Ectodermal cell (in vitro differentiated cells): ENCODE measurements at regions not wholly inside any gene's neighbourhood (a gene's known extent, or its start where the extent isn't known, plus 50 kb on each side); places are given as distances from the start of the nearest gene placed in this dataset.

Experiments
- H3K27ac ChIP-seq: 2 replicates; pipeline ENCODE4 v1.7.0; 2013; ENCODE audit warnings: mild to moderate bottlenecking, low read depth, low read length; ENCODE audit not compliant: insufficient read depth, poor library complexity, severe bottlenecking
- H3K27me3 ChIP-seq: 2 replicates; pipeline ENCODE4 v1.7.0; 2013; ENCODE audit warnings: mild to moderate bottlenecking, low read length; ENCODE audit not compliant: insufficient read depth, control insufficient read depth, poor library complexity, severe bottlenecking
- H3K36me3 ChIP-seq: one replicate; pipeline ENCODE4 v1.7.0; 2013; ENCODE audit warnings: low read length; ENCODE audit not compliant: control insufficient read depth, insufficient read depth
- H3K4me1 ChIP-seq: one replicate; pipeline ENCODE4 v1.7.0; 2013; ENCODE audit warnings: low read length; ENCODE audit not compliant: control insufficient read depth, insufficient read depth
- H3K4me3 ChIP-seq: 2 replicates; pipeline ENCODE4 v1.7.0; 2013; ENCODE audit warnings: low read depth, low read length, control low read depth; ENCODE audit not compliant: insufficient read depth
- H3K9me3 ChIP-seq: 2 replicates; pipeline ENCODE4 v1.7.0; 2013; ENCODE audit warnings: mild to moderate bottlenecking, low read length, moderate library complexity; ENCODE audit not compliant: control insufficient read depth
- WGBS, 2 experiments: methylation state at CpG; one replicate each; pipeline ENCODE4 v1.1.7; 2013; ENCODE audit warnings: missing lambda C conversion rate in 2 of 2; 5-methylcytosine and 5-hydroxymethylcytosine counted together

DNA sequence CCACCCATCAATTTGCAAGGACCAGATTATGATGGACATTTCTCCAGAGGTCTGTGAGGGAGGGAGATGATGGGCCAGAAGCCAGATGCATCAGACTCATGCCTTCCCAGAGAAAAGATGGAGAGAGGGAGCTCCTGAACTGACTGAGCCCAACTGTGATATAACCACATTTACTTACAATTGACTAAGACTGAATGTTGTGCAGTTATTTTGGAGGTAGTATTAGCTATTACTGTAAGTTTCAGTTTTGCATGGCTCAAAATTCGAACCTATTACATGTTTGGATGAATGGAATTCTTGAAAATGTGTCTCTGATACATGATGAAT lies 211.1 kb upstream of the SFSWAP start:
- H3K27ac ChIP-seq: no peak overlapping the region
- no peak overlapping the region for H3K4me3 ChIP-seq
- no peaks in the 10 kb centered on the region for H3K4me1 ChIP-seq
- no peaks in the 10 kb centered on the region for H3K9me3 ChIP-seq
- 82 to 85% methylated on average over 1 of the region's 1 CpG for WGBS, 2 experiments
- H3K36me3 ChIP-seq: no peaks in the 10 kb centered on the region
- H3K27me3 ChIP-seq: no peaks in the 10 kb centered on the region

DNA sequence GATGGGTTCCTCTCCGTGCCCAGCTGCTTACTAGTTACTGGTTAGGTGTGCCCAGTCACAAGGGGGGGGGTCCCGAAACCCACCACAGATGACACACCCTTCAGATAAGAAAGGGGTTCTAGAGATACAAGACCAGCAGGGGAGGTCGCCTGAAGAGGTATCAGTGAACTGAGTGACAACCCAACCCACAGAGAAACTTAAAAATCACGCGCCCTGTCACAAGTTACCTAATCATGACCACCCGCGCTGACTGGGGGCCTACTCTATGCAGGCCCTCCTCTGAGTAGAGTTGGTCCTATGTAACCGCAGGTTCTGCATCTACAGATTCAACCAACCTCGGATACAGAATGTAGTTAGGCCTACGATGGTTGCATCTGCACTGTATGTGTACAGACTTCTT lies 210.3 kb upstream of the SFSWAP start:
- no peaks in the 10 kb centered on the region for H3K27me3 ChIP-seq
- no peaks in the 10 kb centered on the region for H3K4me1 ChIP-seq
- no peak overlapping the region for H3K27ac ChIP-seq
- no peaks in the 10 kb centered on the region for H3K36me3 ChIP-seq
- H3K4me3 ChIP-seq: no peak overlapping the region
- no peaks in the 10 kb centered on the region for H3K9me3 ChIP-seq
- WGBS, 2 experiments: 93% methylated on average over 10 of the region's 10 CpGs

DNA sequence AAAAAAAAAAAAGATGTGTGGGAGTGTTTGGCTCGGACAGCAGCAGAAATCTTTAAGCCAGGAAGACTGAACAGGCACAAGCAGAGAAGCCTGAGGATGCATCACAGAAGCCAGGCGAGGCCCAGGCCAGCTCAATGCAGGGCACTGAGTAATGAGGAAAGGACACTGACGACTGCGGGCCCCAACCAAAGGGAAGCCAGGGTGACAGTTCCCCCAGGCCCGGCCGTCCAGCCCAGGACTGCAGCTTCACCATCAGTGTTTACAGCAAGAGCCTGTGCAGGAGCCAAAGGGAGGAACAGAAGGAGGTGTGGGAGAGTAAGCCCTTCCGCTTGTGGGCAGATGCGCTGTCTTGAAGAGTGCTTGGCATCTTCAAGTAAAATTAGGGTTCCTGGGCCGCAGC lies 205.3 kb upstream of the SFSWAP start:
- Histone ChIP-seq H3K9me3 (no peaks in the 10 kb centered on the region), H3K4me1 (no peaks in the 10 kb centered on the region), H3K36me3 (no peaks in the 10 kb centered on the region), H3K27me3 (no peaks in the 10 kb centered on the region), H3K4me3 (no peak overlapping the region), H3K27ac (no peak overlapping the region)
- WGBS, 2 experiments: 62 to 64% methylated on average over 9 of the region's 9 CpGs

DNA sequence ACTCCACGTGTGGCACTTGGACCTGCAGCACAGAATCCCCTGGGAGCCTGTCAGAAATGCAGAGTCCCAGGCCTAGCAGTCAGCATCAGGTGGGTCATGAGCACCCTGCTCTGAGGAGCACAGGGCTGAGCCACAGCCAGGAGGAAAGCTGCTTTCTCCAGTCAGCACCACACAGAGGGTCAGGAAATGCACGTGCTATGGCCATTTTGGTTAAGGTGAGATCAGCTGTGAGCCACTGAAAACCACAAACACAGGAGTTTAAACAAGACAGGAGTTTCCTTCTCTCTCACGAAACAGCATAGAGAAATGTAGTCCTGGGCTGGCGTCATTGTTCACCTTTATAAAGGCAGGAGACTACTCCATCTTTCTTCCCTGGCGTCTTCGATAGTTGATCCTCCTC lies 204.5 kb upstream of the SFSWAP start:
- H3K27ac ChIP-seq: no peak overlapping the region
- 93 to 95% methylated on average over 6 of the region's 6 CpGs for WGBS, 2 experiments
- H3K4me3 ChIP-seq: no peak overlapping the region
- no peaks in the 10 kb centered on the region for H3K9me3 ChIP-seq
- no peaks in the 10 kb centered on the region for H3K27me3 ChIP-seq
- no peaks in the 10 kb centered on the region for H3K4me1 ChIP-seq
- H3K36me3 ChIP-seq: no peaks in the 10 kb centered on the region

DNA sequence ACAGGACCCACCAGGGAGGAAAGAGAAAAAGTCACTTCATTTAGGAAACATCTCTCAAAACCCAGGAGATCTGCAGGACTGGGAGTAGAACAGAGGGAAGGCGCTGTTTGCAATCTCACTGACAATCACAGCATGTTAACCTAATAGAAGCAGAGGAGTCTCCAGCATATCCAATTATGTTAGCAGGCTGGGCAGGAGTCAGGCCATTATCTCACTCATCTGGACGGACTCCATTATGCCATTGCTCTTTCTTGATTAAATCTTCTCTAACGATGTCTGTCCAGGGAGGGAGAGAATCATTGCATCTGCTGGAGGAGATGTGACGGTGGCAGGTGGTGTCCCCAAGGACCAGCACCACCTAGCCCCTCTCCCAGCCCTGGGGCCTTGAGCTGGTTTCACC lies 203.8 kb upstream of the SFSWAP start:
- H3K36me3 ChIP-seq: no peaks in the 10 kb centered on the region
- WGBS, 2 experiments: 88 to 90% methylated on average over 4 of the region's 4 CpGs
- no peaks in the 10 kb centered on the region for H3K9me3 ChIP-seq
- no peaks in the 10 kb centered on the region for H3K27me3 ChIP-seq
- no peak overlapping the region for H3K27ac ChIP-seq
- no peak overlapping the region for H3K4me3 ChIP-seq
- H3K4me1 ChIP-seq: no peaks in the 10 kb centered on the region

DNA sequence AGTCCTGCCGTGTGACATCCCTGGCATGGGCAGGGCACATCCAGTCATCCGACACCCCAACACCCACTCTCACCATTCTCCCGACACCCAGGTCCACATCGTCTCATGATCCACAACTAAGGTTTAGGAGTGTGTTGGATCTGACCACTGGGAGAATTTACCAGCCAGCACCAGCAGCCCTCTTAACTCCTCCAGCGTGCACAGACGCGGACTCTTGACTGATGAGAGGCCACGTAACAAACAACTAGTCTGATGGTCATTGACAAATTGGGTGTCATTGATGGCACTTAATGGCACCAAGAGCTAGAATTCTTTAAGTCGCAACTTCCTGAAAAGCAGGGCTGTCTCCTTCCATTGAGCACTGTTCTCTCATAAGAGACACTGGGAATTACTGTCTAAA lies 203.0 kb upstream of the SFSWAP start:
- 82 to 84% methylated on average over 9 of the region's 9 CpGs for WGBS, 2 experiments
- Histone ChIP-seq H3K36me3 (no peaks in the 10 kb centered on the region), H3K4me1 (no peaks in the 10 kb centered on the region), H3K4me3 (no peak overlapping the region), H3K9me3 (no peaks in the 10 kb centered on the region), H3K27ac (no peak overlapping the region), H3K27me3 (no peaks in the 10 kb centered on the region)

DNA sequence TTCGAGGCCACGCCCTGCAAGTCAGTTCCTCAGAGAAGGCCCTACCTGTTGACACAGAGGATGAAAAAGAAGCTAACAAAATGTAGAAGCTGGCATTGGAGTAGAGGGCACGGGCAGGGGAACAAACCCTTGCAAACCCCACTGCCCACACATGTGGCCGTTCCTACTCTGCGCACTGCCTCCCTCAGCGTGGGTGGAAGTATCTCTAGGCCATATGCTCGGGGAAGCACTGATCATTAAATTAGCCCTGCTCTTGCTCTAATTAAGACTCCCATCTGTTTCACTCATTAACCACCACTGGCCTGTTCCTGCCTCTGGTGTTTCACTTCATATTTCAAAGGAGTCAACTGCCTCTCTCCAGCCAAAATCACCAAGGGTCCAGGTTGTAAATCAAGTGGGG lies 201.2 kb upstream of the SFSWAP start:
- Histone ChIP-seq H3K4me1 (no peaks in the 10 kb centered on the region), H3K36me3 (no peaks in the 10 kb centered on the region), H3K27me3 (no peaks in the 10 kb centered on the region), H3K4me3 (no peak overlapping the region), H3K9me3 (no peaks in the 10 kb centered on the region), H3K27ac (no peak overlapping the region)
- 80 to 82% methylated on average over 7 of the region's 7 CpGs for WGBS, 2 experiments

DNA sequence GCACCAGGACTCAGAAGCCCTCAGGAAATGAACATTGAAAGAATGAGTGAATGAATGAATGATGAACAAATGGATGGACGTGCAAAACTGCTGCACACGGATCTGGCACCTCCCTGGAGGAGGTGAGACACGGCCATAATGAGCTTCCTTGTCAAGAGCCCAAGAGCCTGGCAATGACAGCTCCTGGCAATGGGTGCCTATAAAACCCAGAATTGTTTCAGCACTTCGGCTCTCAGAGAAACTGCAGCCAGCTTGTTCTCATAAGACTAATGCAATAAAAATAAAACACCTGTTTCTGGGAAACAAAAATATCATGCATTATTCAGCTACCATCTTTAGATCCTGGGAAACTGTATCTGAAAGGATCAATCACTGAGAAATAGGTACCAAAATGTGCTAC lies 200.5 kb upstream of the SFSWAP start:
- H3K4me1 ChIP-seq: no peaks in the 10 kb centered on the region
- H3K9me3 ChIP-seq: no peaks in the 10 kb centered on the region
- 89% methylated on average over 4 of the region's 4 CpGs for WGBS, 2 experiments
- H3K36me3 ChIP-seq: no peaks in the 10 kb centered on the region
- no peak overlapping the region for H3K27ac ChIP-seq
- H3K4me3 ChIP-seq: no peak overlapping the region
- no peaks in the 10 kb centered on the region for H3K27me3 ChIP-seq

DNA sequence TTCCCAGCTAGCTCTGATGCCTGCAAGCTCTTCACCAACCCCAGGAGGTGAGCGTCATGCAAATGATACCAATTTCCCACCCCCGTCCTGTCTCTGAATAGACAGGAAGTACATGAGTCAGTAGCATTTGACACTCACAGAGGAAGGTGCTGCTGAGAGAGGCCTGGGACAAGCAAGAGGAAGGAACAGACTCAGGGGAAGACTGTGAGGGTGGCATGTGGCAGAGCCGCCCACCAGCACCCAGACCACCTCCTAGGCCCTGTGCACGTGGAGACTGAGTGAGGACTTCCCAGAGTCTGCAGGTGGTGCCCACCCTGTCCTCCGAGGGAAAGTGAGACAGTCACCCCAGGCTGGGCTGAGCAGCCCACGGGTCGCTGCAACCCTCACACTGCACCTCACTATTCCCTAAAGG lies 199.5 kb upstream of the SFSWAP start:
- WGBS, 2 experiments: 72 to 81% methylated on average over 7 of the region's 7 CpGs
- no peaks in the 10 kb centered on the region for H3K27me3 ChIP-seq

DNA sequence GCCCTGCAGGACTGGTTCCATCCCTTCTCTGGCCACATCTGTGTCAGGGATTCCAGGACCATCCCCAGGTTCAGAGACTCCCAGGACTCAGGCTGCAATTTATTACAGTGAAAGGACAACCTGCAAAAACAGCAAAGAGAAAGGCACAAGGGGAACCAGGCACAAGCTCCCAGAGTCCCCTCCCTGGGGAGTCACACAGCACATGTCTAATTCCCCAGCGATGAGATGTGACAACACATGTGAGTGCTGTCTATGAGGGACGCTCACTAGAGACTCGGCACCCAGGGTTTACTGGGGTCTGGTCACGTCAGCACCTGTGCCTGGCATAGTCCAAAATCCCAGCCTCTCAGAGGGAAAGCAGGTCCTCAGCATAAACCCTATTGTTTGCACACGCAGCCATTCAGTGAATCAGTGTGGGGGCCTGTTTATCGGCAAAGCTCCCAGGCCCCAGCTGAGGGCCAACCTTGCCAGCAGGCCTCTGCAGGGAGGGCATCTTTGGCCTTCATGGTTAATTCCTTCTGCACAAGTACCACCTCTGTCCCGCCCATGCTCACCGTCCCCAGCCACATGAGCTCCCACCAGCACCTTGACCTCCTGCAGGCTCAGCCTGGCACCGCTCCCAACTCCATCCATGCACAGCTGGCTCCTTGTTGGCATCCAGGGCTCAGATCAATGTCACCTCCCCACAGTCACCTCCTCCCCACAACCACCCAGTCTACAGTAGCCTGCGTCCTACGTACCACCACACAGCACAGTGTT lies 198.9 kb upstream of the SFSWAP start:
- Histone ChIP-seq H3K4me3 (no peak overlapping the region), H3K36me3 (no peaks in the 10 kb centered on the region), H3K4me1 (no peaks in the 10 kb centered on the region), H3K9me3 (no peaks in the 10 kb centered on the region), H3K27ac (no peak overlapping the region), H3K27me3 (no peaks in the 10 kb centered on the region)
- WGBS, 2 experiments: 87 to 88% methylated on average over 11 of the region's 11 CpGs

More for the DNA sequence above, 199.5 kb upstream of the SFSWAP start:
- H3K4me1 ChIP-seq: no peaks in the 10 kb centered on the region
- no peaks in the 10 kb centered on the region for H3K36me3 ChIP-seq
- H3K4me3 ChIP-seq: no peak overlapping the region
- no peak overlapping the region for H3K27ac ChIP-seq
- no peaks in the 10 kb centered on the region for H3K9me3 ChIP-seq

DNA sequence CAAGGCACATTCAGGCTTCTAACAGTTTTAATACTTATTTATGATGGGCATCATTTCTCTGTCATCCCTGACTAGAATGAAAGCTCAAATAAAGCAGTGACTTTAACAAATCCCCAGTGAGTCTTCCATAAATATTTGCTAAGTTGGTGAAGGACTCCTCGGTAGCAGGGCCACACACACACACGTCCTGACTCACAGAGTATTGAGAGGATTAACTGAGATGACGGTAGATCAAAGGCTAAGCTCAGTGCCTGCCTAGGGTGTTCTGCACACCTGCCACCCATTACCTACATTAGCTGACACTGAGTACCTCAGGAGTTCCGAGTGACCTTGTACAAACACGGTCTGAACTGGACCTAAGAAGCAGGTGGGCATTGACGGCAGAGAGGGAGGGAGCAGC lies 197.3 kb upstream of the SFSWAP start:
- Histone ChIP-seq H3K4me1 (no peaks in the 10 kb centered on the region), H3K27me3 (no peaks in the 10 kb centered on the region), H3K27ac (no peak overlapping the region), H3K9me3 (peaks cover 3% of the 10 kb centered on the region), H3K4me3 (no peak overlapping the region), H3K36me3 (no peaks in the 10 kb centered on the region)
- WGBS, 2 experiments: 65 to 67% methylated on average over 6 of the region's 6 CpGs
